ENCODE measurements at regions not wholly inside any gene's neighbourhood (a gene's known extent, or its start where the extent isn't known, plus 50 kb on each side); places are given as distances from the start of the nearest gene placed in this dataset.

- Histone ChIP-seq H4K20me1 (ENCODE audit: control insufficient read depth, insufficient read depth, low read length, poor library complexity, severe bottlenecking) (no peaks in the 10 kb centered on the region), H3K36me3 (replicated peaks in 1 of 2; ENCODE audit: control extremely low read depth in 1 of 2, control insufficient read depth in 1 of 2, extremely low read depth in 1 of 2, insufficient read depth in 2 of 2, low read length in 1 of 2) (no peaks in the 10 kb centered on the region), H3K4me1 (ENCODE audit: control insufficient read depth in 2 of 2, insufficient read depth in 2 of 2, low read length in 2 of 2) (peaks cover 15 to 26% of the 10 kb centered on the region in 2 donors), H3K9ac (ENCODE audit: low read length) (no peak overlapping the region), H3K79me2 (ENCODE audit: control insufficient read depth, insufficient read depth, low read length) (no peaks in the 10 kb centered on the region), H3K4me2 (replicated peaks; ENCODE audit: low read depth, low read length, poor library complexity, severe bottlenecking) (no peak overlapping the region), H3K27ac (ENCODE audit: low read length in 2 of 2) (no peak overlapping the region), H2AFZ (ENCODE audit: insufficient read depth, low read depth, low read length, poor library complexity, severe bottlenecking) (no peak overlapping the region), H3K27me3 (replicated peaks in 1 of 4; ENCODE audit: control extremely low read depth in 1 of 4, control insufficient read depth in 3 of 4, insufficient read depth in 4 of 4, low read length in 3 of 4) (no peaks in the 10 kb centered on the region), H3K4me3 (ENCODE audit: control extremely low read depth in 1 of 5, extremely low read depth in 1 of 5, insufficient read depth in 1 of 5, low read depth in 2 of 5, low read length in 4 of 5) (no peak overlapping the region), H3K9me3 (ENCODE audit: control extremely low read depth in 1 of 3, control insufficient read depth in 2 of 3, insufficient read depth in 1 of 3, low read length in 2 of 3) (peaks cover 0 to 33% (median 2%) of the 10 kb centered on the region in 3 donors)
- no peaks in the 10 kb centered on the region for H3K27me3 Mint-ChIP-seq
- TF ChIP-seq, protein P1, sequence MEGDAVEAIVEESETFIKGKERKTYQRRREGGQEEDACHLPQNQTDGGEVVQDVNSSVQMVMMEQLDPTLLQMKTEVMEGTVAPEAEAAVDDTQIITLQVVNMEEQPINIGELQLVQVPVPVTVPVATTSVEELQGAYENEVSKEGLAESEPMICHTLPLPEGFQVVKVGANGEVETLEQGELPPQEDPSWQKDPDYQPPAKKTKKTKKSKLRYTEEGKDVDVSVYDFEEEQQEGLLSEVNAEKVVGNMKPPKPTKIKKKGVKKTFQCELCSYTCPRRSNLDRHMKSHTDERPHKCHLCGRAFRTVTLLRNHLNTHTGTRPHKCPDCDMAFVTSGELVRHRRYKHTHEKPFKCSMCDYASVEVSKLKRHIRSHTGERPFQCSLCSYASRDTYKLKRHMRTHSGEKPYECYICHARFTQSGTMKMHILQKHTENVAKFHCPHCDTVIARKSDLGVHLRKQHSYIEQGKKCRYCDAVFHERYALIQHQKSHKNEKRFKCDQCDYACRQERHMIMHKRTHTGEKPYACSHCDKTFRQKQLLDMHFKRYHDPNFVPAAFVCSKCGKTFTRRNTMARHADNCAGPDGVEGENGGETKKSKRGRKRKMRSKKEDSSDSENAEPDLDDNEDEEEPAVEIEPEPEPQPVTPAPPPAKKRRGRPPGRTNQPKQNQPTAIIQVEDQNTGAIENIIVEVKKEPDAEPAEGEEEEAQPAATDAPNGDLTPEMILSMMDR (IDR thresholded peaks at IDR 0.05): no peak
- intact Hi-C loops (cut with micrococcal nuclease): no loop called here
- ChIA-PET CTCF (no interaction called here), POLR2A (interaction anchor here (0.6 to 4.7 kb wide), 3 partner anchors 15 to 56 kb away, joined by 5 to 206 read pairs (median 98); a partner anchor contains a TSS)
- peaks cover 11% of the 10 kb centered on the region for H3K4me1 Mint-ChIP-seq
- ATAC-seq (ENCODE audit: low read depth): no peak
- WGBS (ENCODE audit: insufficient coverage): no CpG with 5 or more reads among the region's 2 CpGs
- H3K9me3 Mint-ChIP-seq (ENCODE audit: insufficient read depth): peaks cover 7% of the 10 kb centered on the region
- DNase-seq: no peak
- no peak overlapping the region for H3K4me3 Mint-ChIP-seq
- H3K27ac Mint-ChIP-seq: no peak overlapping the region
Observed at GRCh38 chr6:26213334-26214075, 126.3 kb downstream of the HFE start.

GRCh38 chr6:26214803-26215584, 127.8 kb downstream of the HFE start:
- H3K27me3 ChIP-seq (replicated peaks in 1 of 4; ENCODE audit: control extremely low read depth in 1 of 4, control insufficient read depth in 3 of 4, insufficient read depth in 4 of 4, low read length in 3 of 4): no peaks in the 10 kb centered on the region
- peak overlapping the region; percentile 77 for H3K27ac Mint-ChIP-seq
- POLR2A ChIA-PET: interaction anchor here (0.6 to 6.8 kb wide), 23 partner anchors 10 to 1652 kb away, joined by 3 to 206 read pairs (median 12); partner anchors contain the start of gene HMGN4
- peak overlapping the region; percentile 81 to 82 for H3K27ac ChIP-seq (ENCODE audit: low read length in 2 of 2)
- H3K9me3 ChIP-seq (ENCODE audit: control extremely low read depth in 1 of 3, control insufficient read depth in 2 of 3, insufficient read depth in 1 of 3, low read length in 2 of 3): peaks cover 0 to 30% (median 2%) of the 10 kb centered on the region in 3 donors
- WGBS (ENCODE audit: insufficient coverage): 46% methylated on average over 22 of the region's 32 CpGs
- DNase-seq: no peak
- H3K4me2 ChIP-seq (replicated peaks; ENCODE audit: low read depth, low read length, poor library complexity, severe bottlenecking): peak overlapping the region; percentile 73
- H3K27me3 Mint-ChIP-seq: no peaks in the 10 kb centered on the region
- H3K4me3 Mint-ChIP-seq: peak overlapping the region; percentile 66
- peaks cover 17% of the 10 kb centered on the region for H3K4me1 Mint-ChIP-seq
- H4K20me1 ChIP-seq (ENCODE audit: control insufficient read depth, insufficient read depth, low read length, poor library complexity, severe bottlenecking): no peaks in the 10 kb centered on the region
- intact Hi-C loops (cut with micrococcal nuclease): no loop called here
- no peak overlapping the region for H2AFZ ChIP-seq (ENCODE audit: insufficient read depth, low read depth, low read length, poor library complexity, severe bottlenecking)
- H3K4me3 ChIP-seq (ENCODE audit: control extremely low read depth in 1 of 5, extremely low read depth in 1 of 5, insufficient read depth in 1 of 5, low read depth in 2 of 5, low read length in 4 of 5): peak overlapping the region; percentile 68 to 93 (median 74)
- no peak for TF ChIP-seq EZH2 (IDR thresholded peaks at IDR 0.05; ENCODE audit: borderline replicate concordance, insufficient read depth, low read depth, low read length, poor library complexity, severe bottlenecking)
- TF ChIP-seq, protein P1 (IDR thresholded peaks at IDR 0.05): no peak
- H3K36me3 ChIP-seq (replicated peaks in 1 of 2; ENCODE audit: control extremely low read depth in 1 of 2, control insufficient read depth in 1 of 2, extremely low read depth in 1 of 2, insufficient read depth in 2 of 2, low read length in 1 of 2): no peaks in the 10 kb centered on the region
- peaks cover 7% of the 10 kb centered on the region for H3K9me3 Mint-ChIP-seq (ENCODE audit: insufficient read depth)
- CTCF ChIA-PET: interaction anchor here (1.0 to 3.4 kb wide), 7 partner anchors 10 to 58 kb away, joined by 5 to 40 read pairs (median 15); a partner anchor contains a TSS
- no peaks in the 10 kb centered on the region for H3K79me2 ChIP-seq (ENCODE audit: control insufficient read depth, insufficient read depth, low read length)
- peaks cover 15 to 26% of the 10 kb centered on the region in 2 donors for H3K4me1 ChIP-seq (ENCODE audit: control insufficient read depth in 2 of 2, insufficient read depth in 2 of 2, low read length in 2 of 2)
- H3K9ac ChIP-seq (ENCODE audit: low read length): peak overlapping the region; percentile 65
- ATAC-seq (ENCODE audit: low read depth): no peak

Measured in B cell (primary cell).